ENCODE measurements at regions not wholly inside any gene's neighbourhood (a gene's known extent, or its start where the extent isn't known, plus 50 kb on each side); places are given as distances from the start of the nearest gene placed in this dataset.

GRCh38 chr4:17082186-17082585 is 183.7 kb upstream of the LDB2 start:
- no peaks in the 10 kb centered on the region for H3K9me3 Mint-ChIP-seq
- H3K4me3 Mint-ChIP-seq = no peak overlapping the region
- H3K27me3 Mint-ChIP-seq = no peaks in the 10 kb centered on the region
- H3K4me1 Mint-ChIP-seq = no peaks in the 10 kb centered on the region
- no peak overlapping the region for H3K27ac Mint-ChIP-seq
- ATAC-seq = no peak
- no peaks in the 10 kb centered on the region for H3K36me3 Mint-ChIP-seq

DNA sequence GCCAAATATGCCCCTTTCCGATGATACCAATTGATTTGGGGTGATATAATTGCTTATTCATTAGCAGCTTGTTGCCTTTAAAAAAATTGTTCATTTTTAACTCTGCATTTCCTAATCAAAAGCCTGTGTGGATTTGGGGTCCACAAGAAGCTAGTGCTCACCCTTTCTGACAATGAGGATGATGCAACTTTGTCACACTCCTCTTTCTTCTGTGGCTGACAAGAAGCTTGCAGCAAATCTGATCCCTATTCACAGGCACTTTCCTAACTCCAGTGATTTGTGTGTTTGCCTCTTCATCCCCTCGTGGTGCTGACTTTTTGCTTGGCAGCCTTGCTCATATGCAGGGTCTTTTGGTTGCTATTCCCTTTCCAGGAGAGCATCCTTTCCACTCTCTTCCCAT is 182.7 kb upstream of the LDB2 start:
- no peak overlapping the region for H3K4me3 Mint-ChIP-seq
- ATAC-seq = no peak

GRCh38 chr4:17077105-17077504 is 178.7 kb upstream of the LDB2 start:
- Mint-ChIP-seq H3K27me3 (no peaks in the 10 kb centered on the region), H3K27ac (no peak overlapping the region), H3K4me3 (no peak overlapping the region), H3K36me3 (no peaks in the 10 kb centered on the region), H3K4me1 (no peaks in the 10 kb centered on the region), H3K9me3 (no peaks in the 10 kb centered on the region)
- ATAC-seq = no peak

More for the DNA sequence above, 182.7 kb upstream of the LDB2 start:
- no peaks in the 10 kb centered on the region for H3K36me3 Mint-ChIP-seq
- H3K9me3 Mint-ChIP-seq = no peaks in the 10 kb centered on the region
- no peaks in the 10 kb centered on the region for H3K4me1 Mint-ChIP-seq
- H3K27ac Mint-ChIP-seq = no peak overlapping the region
- H3K27me3 Mint-ChIP-seq = no peaks in the 10 kb centered on the region

DNA sequence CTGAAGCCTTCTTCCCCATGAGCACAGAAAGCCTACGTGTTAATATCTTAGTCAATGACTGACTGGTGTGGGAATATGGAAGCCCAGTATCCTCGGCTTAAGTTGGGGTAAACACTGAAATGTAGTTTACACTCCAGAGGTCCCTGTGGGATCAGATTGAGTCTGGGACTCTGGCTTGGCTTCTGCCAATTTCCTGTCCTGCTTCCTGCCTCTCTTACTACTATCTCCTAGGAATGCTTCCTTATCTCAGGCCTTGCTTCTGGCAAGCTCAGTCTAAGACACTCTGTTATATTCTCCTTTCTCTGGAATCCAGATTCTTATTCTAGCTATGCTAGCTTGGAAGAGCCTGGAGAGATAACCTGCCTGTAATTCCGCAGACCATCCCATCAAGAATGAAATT is 174.0 kb upstream of the LDB2 start:
- Mint-ChIP-seq H3K4me1 (no peaks in the 10 kb centered on the region), H3K27ac (no peak overlapping the region), H3K4me3 (no peak overlapping the region), H3K9me3 (no peaks in the 10 kb centered on the region), H3K27me3 (no peaks in the 10 kb centered on the region), H3K36me3 (no peaks in the 10 kb centered on the region)
- no peak for ATAC-seq

GRCh38 chr4:17068891-17069290 is 170.4 kb upstream of the LDB2 start:
- ATAC-seq = no peak
- no peaks in the 10 kb centered on the region for H3K27me3 Mint-ChIP-seq
- no peak overlapping the region for H3K27ac Mint-ChIP-seq
- no peak overlapping the region for H3K4me3 Mint-ChIP-seq
- no peaks in the 10 kb centered on the region for H3K36me3 Mint-ChIP-seq
- H3K4me1 Mint-ChIP-seq = no peaks in the 10 kb centered on the region
- no peaks in the 10 kb centered on the region for H3K9me3 Mint-ChIP-seq

- Mint-ChIP-seq H3K36me3 (no peaks in the 10 kb centered on the region), H3K9me3 (no peaks in the 10 kb centered on the region), H3K4me3 (no peak overlapping the region), H3K27me3 (no peaks in the 10 kb centered on the region), H3K4me1 (no peaks in the 10 kb centered on the region), H3K27ac (no peak overlapping the region)
- ATAC-seq = no peak
These were observed 169.9 kb upstream of the LDB2 start for GRCh38 chr4:17068392-17068791.

DNA sequence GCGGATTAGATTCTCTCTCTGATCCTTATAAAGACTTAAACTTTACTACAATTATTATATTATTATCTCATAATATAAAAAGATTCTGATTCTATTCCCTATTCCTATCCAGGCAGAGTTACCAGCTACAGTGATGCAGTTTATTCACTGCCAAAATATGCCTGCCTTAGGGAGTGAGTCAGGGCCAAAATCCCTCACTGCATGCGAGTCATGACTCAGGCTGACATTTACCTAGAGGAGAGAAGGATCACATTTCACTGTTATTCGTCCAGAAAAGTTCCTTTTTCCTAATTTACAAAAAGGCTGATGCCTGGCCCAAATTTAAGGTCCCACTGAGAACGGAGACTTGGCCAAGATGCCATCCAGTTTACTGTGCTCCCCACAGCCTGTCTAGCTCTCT is 168.5 kb upstream of the LDB2 start:
- Mint-ChIP-seq H3K36me3 (no peaks in the 10 kb centered on the region), H3K27ac (no peak overlapping the region), H3K4me3 (no peak overlapping the region), H3K9me3 (no peaks in the 10 kb centered on the region), H3K4me1 (no peaks in the 10 kb centered on the region), H3K27me3 (no peaks in the 10 kb centered on the region)
- ATAC-seq = no peak

- no peaks in the 10 kb centered on the region for H3K4me1 Mint-ChIP-seq
- no peaks in the 10 kb centered on the region for H3K36me3 Mint-ChIP-seq
These were observed 167.8 kb upstream of the LDB2 start for GRCh38 chr4:17066236-17066635.

DNA sequence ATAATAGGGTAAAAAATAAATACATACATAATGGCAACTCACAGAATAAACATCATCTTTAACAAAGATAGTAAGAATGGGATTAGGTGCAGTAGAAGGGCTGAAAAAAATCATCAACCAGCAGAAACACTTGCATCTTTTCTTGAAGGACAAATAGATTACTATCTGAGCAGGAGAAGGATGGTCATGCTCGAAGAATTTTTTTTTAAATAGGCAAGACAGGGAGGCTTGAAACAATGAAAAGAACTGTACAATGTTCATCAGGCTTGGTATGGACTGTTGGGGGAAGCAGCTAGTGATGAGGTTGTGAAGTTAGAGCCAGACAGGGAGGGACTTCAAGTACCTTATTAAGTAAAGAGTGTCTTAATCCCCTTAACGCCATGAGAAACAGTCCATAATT is 167.4 kb upstream of the LDB2 start:
- H3K9me3 Mint-ChIP-seq = no peaks in the 10 kb centered on the region
- H3K36me3 Mint-ChIP-seq = no peaks in the 10 kb centered on the region
- no peaks in the 10 kb centered on the region for H3K27me3 Mint-ChIP-seq
- ATAC-seq = no peak
- H3K4me1 Mint-ChIP-seq = no peaks in the 10 kb centered on the region
- no peak overlapping the region for H3K27ac Mint-ChIP-seq
- H3K4me3 Mint-ChIP-seq = no peak overlapping the region

More at GRCh38 chr4:17066236-17066635, 167.8 kb upstream of the LDB2 start:
- Mint-ChIP-seq H3K27ac (no peak overlapping the region), H3K27me3 (no peaks in the 10 kb centered on the region), H3K9me3 (no peaks in the 10 kb centered on the region), H3K4me3 (no peak overlapping the region)
- ATAC-seq = no peak

DNA sequence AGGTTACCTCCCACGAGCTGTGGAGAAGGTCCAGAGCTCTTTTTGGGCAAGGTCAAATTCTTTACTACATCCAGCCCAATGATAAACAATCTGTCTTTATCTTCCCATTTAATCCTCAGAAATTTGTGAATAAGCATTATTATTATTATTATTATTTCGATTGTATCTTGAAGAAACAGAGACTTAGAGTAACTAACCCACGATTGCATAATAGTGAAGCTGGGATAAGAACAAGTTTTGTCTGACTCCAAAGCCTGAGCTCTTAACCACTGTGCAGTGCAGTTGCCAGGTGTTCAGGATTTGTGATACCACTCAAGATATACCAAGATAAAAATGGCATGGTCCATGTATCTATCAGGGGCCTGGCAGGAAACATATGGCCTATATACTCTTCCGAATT is 166.5 kb upstream of the LDB2 start:
- Mint-ChIP-seq H3K27ac (no peak overlapping the region), H3K4me1 (no peaks in the 10 kb centered on the region), H3K9me3 (no peaks in the 10 kb centered on the region), H3K36me3 (no peaks in the 10 kb centered on the region), H3K4me3 (no peak overlapping the region), H3K27me3 (no peaks in the 10 kb centered on the region)
- ATAC-seq = no peak

GRCh38 chr4:17063888-17064287 is 165.4 kb upstream of the LDB2 start:
- Mint-ChIP-seq H3K36me3 (no peaks in the 10 kb centered on the region), H3K4me3 (no peak overlapping the region), H3K27me3 (no peaks in the 10 kb centered on the region), H3K9me3 (no peaks in the 10 kb centered on the region), H3K27ac (no peak overlapping the region), H3K4me1 (no peaks in the 10 kb centered on the region)
- ATAC-seq = no peak

DNA sequence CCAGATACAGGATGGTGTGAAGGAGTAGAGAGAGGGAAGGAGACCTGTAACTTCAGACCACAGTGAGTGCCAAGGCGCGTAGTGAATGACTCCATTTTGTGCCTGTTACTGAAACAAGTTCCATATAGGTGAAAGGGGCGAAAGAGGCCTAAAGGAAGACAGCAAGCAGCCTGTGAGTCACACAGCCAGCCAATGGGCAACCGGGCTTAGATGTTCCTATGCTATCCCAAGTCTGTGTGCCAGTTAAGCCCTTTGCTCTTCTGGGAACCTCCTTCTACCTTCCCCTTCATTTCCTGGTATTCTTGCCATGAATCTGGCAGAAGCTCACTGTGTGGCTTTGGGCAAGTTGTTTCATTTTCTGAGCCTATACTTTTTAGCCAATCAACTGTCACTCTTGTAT is 161.8 kb upstream of the LDB2 start:
- Mint-ChIP-seq H3K27ac (no peak overlapping the region), H3K36me3 (no peaks in the 10 kb centered on the region), H3K9me3 (no peaks in the 10 kb centered on the region), H3K27me3 (no peaks in the 10 kb centered on the region), H3K4me1 (no peaks in the 10 kb centered on the region), H3K4me3 (no peak overlapping the region)
- ATAC-seq = no peak

DNA sequence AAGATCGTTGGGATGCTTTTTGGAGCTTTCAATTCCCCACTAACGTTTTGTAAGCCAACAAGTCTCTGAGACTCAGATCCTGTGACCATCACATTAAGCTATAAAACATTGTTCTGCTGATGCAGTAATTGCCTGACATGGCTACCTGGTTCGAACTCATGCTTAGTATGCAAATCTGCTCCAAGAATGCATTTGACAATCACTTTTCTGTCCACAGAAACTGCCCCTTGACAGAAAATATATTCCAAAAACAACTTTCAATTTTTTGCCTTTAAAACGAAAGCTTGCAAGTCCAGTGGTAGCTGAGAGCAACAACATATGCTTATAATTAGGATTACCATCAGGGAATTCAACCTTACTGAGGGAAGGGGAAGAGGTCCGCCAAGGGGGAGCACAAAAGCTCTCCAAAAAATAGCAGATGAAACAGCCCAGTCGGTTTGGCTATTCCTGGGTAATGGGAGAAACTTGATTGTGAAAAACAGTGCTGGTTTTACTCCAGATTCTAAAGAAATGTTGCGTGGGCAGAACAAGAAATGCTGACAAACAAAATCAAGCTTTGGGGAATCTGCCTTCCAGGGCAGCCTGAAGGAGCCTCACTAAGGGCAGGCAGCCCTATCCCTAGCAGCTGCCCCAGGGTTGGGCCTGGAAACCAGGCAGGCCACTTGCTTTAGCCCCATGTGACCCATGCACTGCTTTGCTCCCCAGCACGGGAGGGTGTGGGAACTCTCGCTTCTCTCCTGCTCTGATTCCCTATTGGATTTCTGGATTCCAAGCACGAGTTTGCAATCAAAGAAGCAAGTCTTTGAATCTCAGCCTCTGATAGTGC is 160.7 kb upstream of the LDB2 start:
- H3K27ac Mint-ChIP-seq = no peak overlapping the region
- H3K4me3 Mint-ChIP-seq = no peak overlapping the region
- no peak for ATAC-seq
- no peaks in the 10 kb centered on the region for H3K27me3 Mint-ChIP-seq
- no peaks in the 10 kb centered on the region for H3K36me3 Mint-ChIP-seq
- no peaks in the 10 kb centered on the region for H3K9me3 Mint-ChIP-seq
- no peaks in the 10 kb centered on the region for H3K4me1 Mint-ChIP-seq

- H3K27ac Mint-ChIP-seq = no peak overlapping the region
- no peaks in the 10 kb centered on the region for H3K27me3 Mint-ChIP-seq
- no peak for ATAC-seq
- no peaks in the 10 kb centered on the region for H3K36me3 Mint-ChIP-seq
- H3K4me3 Mint-ChIP-seq = no peak overlapping the region
- no peaks in the 10 kb centered on the region for H3K4me1 Mint-ChIP-seq
- H3K9me3 Mint-ChIP-seq = no peaks in the 10 kb centered on the region
These were observed 160.1 kb upstream of the LDB2 start for GRCh38 chr4:17058536-17058915.

DNA sequence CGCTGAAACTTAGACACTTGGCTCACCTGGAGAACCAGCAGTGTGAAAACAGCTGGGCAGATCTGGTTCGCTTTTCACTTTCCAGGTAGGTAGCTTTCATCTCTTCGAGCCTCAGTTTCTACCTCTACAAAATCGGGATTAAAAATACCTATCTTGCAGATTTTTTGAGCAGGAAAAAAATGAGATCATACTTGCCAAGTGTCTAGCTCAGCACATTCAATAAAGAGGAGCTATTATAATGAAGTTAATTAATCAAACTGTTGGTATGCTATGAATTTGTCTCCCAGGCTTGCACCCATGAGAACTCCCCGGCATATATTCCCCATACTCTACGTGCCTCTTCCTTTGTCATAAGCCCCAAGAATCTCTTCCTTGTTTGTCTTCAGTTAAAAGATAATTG is 158.6 kb upstream of the LDB2 start:
- no peak for ATAC-seq
- H3K4me3 Mint-ChIP-seq = no peak overlapping the region
- H3K4me1 Mint-ChIP-seq = no peaks in the 10 kb centered on the region
- H3K36me3 Mint-ChIP-seq = no peaks in the 10 kb centered on the region
- peaks cover 4% of the 10 kb centered on the region for H3K9me3 Mint-ChIP-seq
- H3K27ac Mint-ChIP-seq = no peak overlapping the region
- H3K27me3 Mint-ChIP-seq = no peaks in the 10 kb centered on the region

DNA sequence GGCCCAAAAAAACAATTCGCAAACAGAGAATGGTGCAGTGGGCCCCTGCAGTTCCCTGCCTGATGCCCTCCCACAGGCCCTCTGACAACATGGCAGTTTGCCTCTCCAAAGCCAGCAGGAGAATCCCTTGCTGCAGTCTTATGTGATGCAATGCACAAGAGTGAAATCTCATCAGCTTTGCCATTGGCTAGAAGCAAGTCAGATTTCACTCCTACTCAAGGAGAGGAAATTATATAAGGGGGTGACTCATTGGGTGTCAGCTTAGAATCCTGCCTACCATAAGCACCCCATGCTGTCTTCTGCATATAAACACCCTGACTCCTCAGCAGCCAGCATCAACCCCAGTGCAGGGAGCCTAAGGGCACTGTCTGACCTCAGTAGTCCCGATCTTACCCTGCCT is 157.3 kb upstream of the LDB2 start:
- no peak for ATAC-seq
- Mint-ChIP-seq H3K4me3 (no peak overlapping the region), H3K27me3 (no peaks in the 10 kb centered on the region), H3K9me3 (peaks cover 4% of the 10 kb centered on the region), H3K36me3 (no peaks in the 10 kb centered on the region), H3K4me1 (no peaks in the 10 kb centered on the region), H3K27ac (no peak overlapping the region)

DNA sequence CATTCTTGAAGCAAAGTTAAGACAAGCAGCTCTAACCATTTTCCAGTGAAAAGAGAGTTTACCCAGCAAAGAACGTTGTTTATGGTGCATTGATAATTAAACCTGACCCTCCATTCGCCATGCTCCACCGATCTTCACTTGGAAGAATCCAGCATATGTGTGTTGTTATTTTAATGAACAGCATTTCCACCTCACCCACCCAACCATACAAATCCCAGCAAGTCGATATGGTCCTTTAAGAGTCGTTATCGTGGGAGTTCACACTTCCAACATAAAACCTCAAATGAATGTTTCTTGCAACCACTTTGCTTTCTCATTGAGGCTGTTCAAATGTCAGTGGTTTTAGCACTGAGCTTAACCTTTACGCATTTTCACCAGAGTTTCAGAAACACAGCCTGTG is 147.4 kb upstream of the LDB2 start:
- ATAC-seq = no peak
- Mint-ChIP-seq H3K27ac (no peak overlapping the region), H3K27me3 (no peaks in the 10 kb centered on the region), H3K36me3 (no peaks in the 10 kb centered on the region), H3K9me3 (peaks cover 8% of the 10 kb centered on the region), H3K4me1 (no peaks in the 10 kb centered on the region), H3K4me3 (no peak overlapping the region)
